ENCODE measurements at regions not wholly inside any gene's neighbourhood (a gene's known extent, or its start where the extent isn't known, plus 50 kb on each side); places are given as distances from the start of the nearest gene placed in this dataset.
A peak's percentile ranks its signal among the peaks of the same experiment; 100 is the strongest.
"Not testable (repeated sequence)": the region's sequence is repeated elsewhere in the genome, so short reads cannot be mapped to it uniquely, and the experiment has no call there.

- not testable (repeated sequence) for DNase-seq (ENCODE audit: low read depth)
Measured at GRCh38 chr5:177941386-177941785, 54.7 kb downstream of the PROP1 start.

- peak; percentile 39 for DNase-seq (ENCODE audit: low read depth)
Measured at GRCh38 chr5:177939246-177940171, 56.5 kb downstream of the PROP1 start.

- not testable (repeated sequence) for DNase-seq (ENCODE audit: low read depth)
Measured at GRCh38 chr5:177938767-177939166, 57.3 kb downstream of the PROP1 start.

- DNase-seq (ENCODE audit: low read depth): peak; percentile 18
Measured at GRCh38 chr5:177934233-177934632, 61.8 kb downstream of the PROP1 start.

- peak; percentile 52 for DNase-seq (ENCODE audit: low read depth)
Measured at GRCh38 chr5:177930269-177931022, 65.6 kb downstream of the PROP1 start.

GRCh38 chr5:177929618-177930017 lies 66.4 kb downstream of the PROP1 start:
- DNase-seq (ENCODE audit: low read depth): not testable (repeated sequence)

- DNase-seq (ENCODE audit: low read depth): not testable (repeated sequence)
Measured at GRCh38 chr5:177927500-177927899, 68.5 kb downstream of the PROP1 start.

- DNase-seq (ENCODE audit: low read depth): not testable (repeated sequence)
Measured at GRCh38 chr5:177924577-177924976, 71.5 kb downstream of the PROP1 start.

GRCh38 chr5:177923837-177924236 lies 72.2 kb downstream of the PROP1 start:
- not testable (repeated sequence) for DNase-seq (ENCODE audit: low read depth)

GRCh38 chr5:177923189-177923588 lies 72.9 kb downstream of the PROP1 start:
- DNase-seq (ENCODE audit: low read depth): not testable (repeated sequence)

GRCh38 chr5:177909261-177909660 lies 86.8 kb downstream of the PROP1 start:
- not testable (repeated sequence) for DNase-seq (ENCODE audit: low read depth)

GRCh38 chr5:177902806-177903205 lies 93.2 kb downstream of the PROP1 start:
- DNase-seq (ENCODE audit: low read depth): not testable (repeated sequence)

- not testable (repeated sequence) for DNase-seq (ENCODE audit: low read depth)
Measured at GRCh38 chr5:177900066-177900465, 96.0 kb downstream of the PROP1 start.

GRCh38 chr5:177894681-177895453 lies 101.2 kb downstream of the PROP1 start:
- not testable (repeated sequence) for DNase-seq (ENCODE audit: low read depth)

GRCh38 chr5:177892357-177892665 lies 103.7 kb downstream of the PROP1 start:
- DNase-seq (ENCODE audit: low read depth): not testable (repeated sequence)

- DNase-seq (ENCODE audit: low read depth): not testable (repeated sequence)
Measured at GRCh38 chr5:177891547-177892356, 104.3 kb downstream of the PROP1 start.

- DNase-seq (ENCODE audit: low read depth): not testable (repeated sequence)
Measured at GRCh38 chr5:177883295-177883694, 100.6 kb upstream of the FAM153A start.

- not testable (repeated sequence) for DNase-seq (ENCODE audit: low read depth)
Measured at GRCh38 chr5:177875900-177876238, 93.2 kb upstream of the FAM153A start.

GRCh38 chr5:177875013-177875899 lies 92.6 kb upstream of the FAM153A start:
- DNase-seq (ENCODE audit: low read depth): not testable (repeated sequence)

- not testable (repeated sequence) for DNase-seq (ENCODE audit: low read depth)
Measured at GRCh38 chr5:177863822-177864446, 81.2 kb upstream of the FAM153A start.
